Smooth muscle cell (in vitro differentiated cells): ENCODE measurements at regions not wholly inside any gene's neighbourhood (a gene's known extent, or its start where the extent isn't known, plus 50 kb on each side); places are given as distances from the start of the nearest gene placed in this dataset.

ENCODE experiments used
- DNase-seq: peaks from one replicate; lab custom pipeline; 2025; ENCODE audit not compliant: unreplicated experiment; lab: John Stamatoyannopoulos, UW
- H2AFZ ChIP-seq: fragments of 200-600 bp; sonication (generic); 2 replicates; pipeline ENCODE4 v1.6.0; 2016; ENCODE audit warnings: antibody characterized with exemption, low read depth, mild to moderate bottlenecking
- H3F3A ChIP-seq: fragments of 200-600 bp; sonication (generic); 2 replicates; pipeline ENCODE4 v1.6.0; 2017; ENCODE audit warnings: antibody characterized with exemption, low read depth
- H3K27ac ChIP-seq: fragments of 200-600 bp; sonication (generic); 2 replicates; pipeline ENCODE4 v1.5.1; 2016; ENCODE audit warnings: low read depth, mild to moderate bottlenecking
- H3K27me3 ChIP-seq: fragments of 200-600 bp; sonication (generic); 2 replicates; pipeline ENCODE4 v1.6.1; 2016; ENCODE audit warnings: low read depth, mild to moderate bottlenecking
- H3K36me3 ChIP-seq: fragments of 200-600 bp; sonication (generic); 2 replicates; pipeline ENCODE4 v1.5.1; 2016; ENCODE audit warnings: low read depth
- H3K4me1 ChIP-seq: fragments of 200-600 bp; sonication (generic); 2 replicates; pipeline ENCODE4 v1.5.1; 2016; ENCODE audit warnings: low read depth
- H3K4me2 ChIP-seq: fragments of 200-600 bp; sonication (generic); 2 replicates; pipeline ENCODE4 v1.6.0; 2016; ENCODE audit warnings: mild to moderate bottlenecking
- H3K4me3 ChIP-seq: fragments of 200-600 bp; sonication (generic); 2 replicates; pipeline ENCODE4 v1.5.1; 2016; ENCODE audit warnings: mild to moderate bottlenecking
- H3K79me2 ChIP-seq: fragments of 200-600 bp; sonication (generic); 2 replicates; pipeline ENCODE4 v1.6.0; 2016; ENCODE audit warnings: low read depth, mild to moderate bottlenecking
- H3K9ac ChIP-seq: fragments of 200-600 bp; sonication (generic); 2 replicates; pipeline ENCODE4 v1.6.0; 2016; ENCODE audit warnings: low read depth
- H3K9me3 ChIP-seq: fragments of 200-600 bp; sonication (generic); replicated peaks from 2 replicates; pipeline ENCODE4 v1.5.1; 2016; ENCODE audit warnings: low read depth
- H4K20me1 ChIP-seq: fragments of 200-600 bp; sonication (generic); 2 replicates; pipeline ENCODE4 v1.6.0; 2016; ENCODE audit warnings: low read depth
- WGBS: methylation state at CpG from one replicate; pipeline ENCODE4 v1.1.7; 2016; ENCODE audit warnings: low lambda C conversion rate; 5-methylcytosine and 5-hydroxymethylcytosine counted together
- TF ChIP-seq, protein P1 (sequence below): fragments of 200-600 bp; sonication (generic); IDR thresholded peaks from 2 replicates; pipeline ENCODE4 v1.5.1; 2017; ENCODE audit warnings: borderline replicate concordance, mild to moderate bottlenecking, antibody characterized with exemption; ENCODE audit not compliant: insufficient read depth, poor library complexity, severe bottlenecking

DNA sequence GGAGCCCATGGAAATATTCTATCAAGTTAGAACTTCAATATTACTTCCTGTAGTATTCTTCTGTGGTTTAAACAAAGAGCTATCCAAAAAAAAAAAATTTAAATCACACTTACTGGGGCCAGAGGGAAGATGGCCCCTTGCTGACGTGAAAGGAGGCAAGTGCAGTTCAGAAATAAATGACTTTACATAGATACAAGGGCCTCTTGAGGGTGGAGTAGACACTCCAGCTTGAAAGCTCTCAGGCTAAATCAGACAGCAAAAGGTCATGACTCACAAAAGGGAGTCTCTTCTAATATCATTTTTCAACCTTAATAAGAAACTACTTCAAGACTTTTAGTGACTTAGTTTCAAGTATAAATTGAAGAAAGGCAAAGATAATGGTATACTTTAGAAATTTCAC is 1160.3 kb downstream of the FAM181B start:
- Histone ChIP-seq H3K27ac (no peak overlapping the region), H3K4me1 (no peaks in the 10 kb centered on the region), H3K79me2 (no peaks in the 10 kb centered on the region), H3K9me3 (no peaks in the 10 kb centered on the region), H2AFZ (no peak overlapping the region), H3K9ac (no peak overlapping the region), H3F3A (no peaks in the 10 kb centered on the region), H4K20me1 (no peaks in the 10 kb centered on the region), H3K27me3 (no peaks in the 10 kb centered on the region), H3K36me3 (no peaks in the 10 kb centered on the region), H3K4me3 (no peak overlapping the region), H3K4me2 (no peak overlapping the region)
- TF ChIP-seq, protein P1, sequence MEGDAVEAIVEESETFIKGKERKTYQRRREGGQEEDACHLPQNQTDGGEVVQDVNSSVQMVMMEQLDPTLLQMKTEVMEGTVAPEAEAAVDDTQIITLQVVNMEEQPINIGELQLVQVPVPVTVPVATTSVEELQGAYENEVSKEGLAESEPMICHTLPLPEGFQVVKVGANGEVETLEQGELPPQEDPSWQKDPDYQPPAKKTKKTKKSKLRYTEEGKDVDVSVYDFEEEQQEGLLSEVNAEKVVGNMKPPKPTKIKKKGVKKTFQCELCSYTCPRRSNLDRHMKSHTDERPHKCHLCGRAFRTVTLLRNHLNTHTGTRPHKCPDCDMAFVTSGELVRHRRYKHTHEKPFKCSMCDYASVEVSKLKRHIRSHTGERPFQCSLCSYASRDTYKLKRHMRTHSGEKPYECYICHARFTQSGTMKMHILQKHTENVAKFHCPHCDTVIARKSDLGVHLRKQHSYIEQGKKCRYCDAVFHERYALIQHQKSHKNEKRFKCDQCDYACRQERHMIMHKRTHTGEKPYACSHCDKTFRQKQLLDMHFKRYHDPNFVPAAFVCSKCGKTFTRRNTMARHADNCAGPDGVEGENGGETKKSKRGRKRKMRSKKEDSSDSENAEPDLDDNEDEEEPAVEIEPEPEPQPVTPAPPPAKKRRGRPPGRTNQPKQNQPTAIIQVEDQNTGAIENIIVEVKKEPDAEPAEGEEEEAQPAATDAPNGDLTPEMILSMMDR: no peak
- 85% methylated on average over 1 of the region's 1 CpG for WGBS
- no peak for DNase-seq

DNA sequence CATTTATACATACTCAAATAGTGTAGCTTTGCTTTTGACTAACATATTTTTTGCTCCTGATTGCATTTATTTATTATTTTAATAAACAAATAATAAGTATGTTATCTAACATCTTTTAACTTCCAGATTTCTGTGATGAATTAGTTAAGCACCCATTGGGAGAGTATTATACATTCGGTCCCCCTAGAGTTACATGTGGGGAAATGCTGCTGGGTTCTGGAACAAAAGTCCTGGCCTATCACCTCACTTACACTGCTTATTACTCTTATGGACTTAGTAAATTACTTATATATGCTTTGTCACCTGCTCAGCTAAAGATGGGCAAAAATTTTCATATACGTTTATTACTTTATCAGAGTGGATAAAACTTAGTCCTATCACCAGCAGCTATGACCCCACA is 1163.0 kb downstream of the FAM181B start:
- no peak overlapping the region for H2AFZ ChIP-seq
- no peaks in the 10 kb centered on the region for H3K36me3 ChIP-seq
- TF ChIP-seq, protein P1: no peak
- DNase-seq: no peak
- H3K4me2 ChIP-seq: no peak overlapping the region
- H4K20me1 ChIP-seq: no peaks in the 10 kb centered on the region
- H3F3A ChIP-seq: no peaks in the 10 kb centered on the region
- H3K9me3 ChIP-seq: no peaks in the 10 kb centered on the region
- no peaks in the 10 kb centered on the region for H3K79me2 ChIP-seq
- no peaks in the 10 kb centered on the region for H3K4me1 ChIP-seq
- H3K9ac ChIP-seq: no peak overlapping the region
- no peaks in the 10 kb centered on the region for H3K27me3 ChIP-seq
- WGBS: 82% methylated on average over 2 of the region's 2 CpGs
- no peak overlapping the region for H3K27ac ChIP-seq
- H3K4me3 ChIP-seq: no peak overlapping the region

DNA sequence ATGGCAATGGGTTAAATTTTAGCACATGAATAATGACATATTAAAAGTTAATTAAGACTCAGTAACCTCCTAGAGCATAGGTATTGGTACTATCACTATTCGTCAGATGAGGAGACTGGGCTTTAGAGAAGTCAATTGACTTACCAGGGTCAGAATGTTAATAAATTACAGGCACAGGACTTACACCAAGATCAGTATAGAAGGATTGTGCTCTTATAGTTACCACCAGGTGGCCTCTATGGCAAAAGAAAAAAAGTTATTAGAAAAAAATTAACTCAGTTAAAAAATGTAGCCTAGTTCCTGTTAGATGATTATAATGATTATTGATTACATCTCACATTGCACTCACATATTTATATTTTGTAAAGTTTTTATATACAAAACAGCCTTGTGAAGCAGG is 1163.7 kb downstream of the FAM181B start:
- WGBS: 0% methylated on average over 1 of the region's 1 CpG

GRCh38 chr11:81568918-81569317 is 1164.7 kb downstream of the FAM181B start:
- no peak overlapping the region for H3K27ac ChIP-seq
- no peak overlapping the region for H3K4me2 ChIP-seq
- H4K20me1 ChIP-seq: no peaks in the 10 kb centered on the region
- TF ChIP-seq, protein P1: no peak
- no peaks in the 10 kb centered on the region for H3K4me1 ChIP-seq
- DNase-seq: no peak
- no peaks in the 10 kb centered on the region for H3K79me2 ChIP-seq
- H3K9ac ChIP-seq: no peak overlapping the region
- H3K27me3 ChIP-seq: no peaks in the 10 kb centered on the region
- H3K36me3 ChIP-seq: no peaks in the 10 kb centered on the region
- no peaks in the 10 kb centered on the region for H3F3A ChIP-seq
- H2AFZ ChIP-seq: no peak overlapping the region
- H3K9me3 ChIP-seq: no peaks in the 10 kb centered on the region
- H3K4me3 ChIP-seq: no peak overlapping the region

More for the DNA sequence above, 1163.7 kb downstream of the FAM181B start:
- Histone ChIP-seq H2AFZ (no peak overlapping the region), H3K79me2 (no peaks in the 10 kb centered on the region), H3K4me1 (no peaks in the 10 kb centered on the region), H3K27ac (no peak overlapping the region), H3K27me3 (no peaks in the 10 kb centered on the region), H3K36me3 (no peaks in the 10 kb centered on the region), H3F3A (no peaks in the 10 kb centered on the region), H3K4me3 (no peak overlapping the region), H3K9me3 (no peaks in the 10 kb centered on the region), H4K20me1 (no peaks in the 10 kb centered on the region), H3K9ac (no peak overlapping the region), H3K4me2 (no peak overlapping the region)
- no peak for DNase-seq
- TF ChIP-seq, protein P1: peak; percentile 8
